HepG2 (cell line): ENCODE measurements at regions not wholly inside any gene's neighbourhood (a gene's known extent, or its start where the extent isn't known, plus 50 kb on each side); places are given as distances from the start of the nearest gene placed in this dataset.
A peak's percentile ranks its signal among the peaks of the same experiment; 100 is the strongest.

Experiments
- ATF5 ChIP-seq: sonication (generic); formaldehyde crosslinking; IDR thresholded peaks from 2 replicates; pipeline ENCODE4 v1.4.0; 2020; ENCODE audit warnings: mild to moderate bottlenecking, low read depth, missing genetic modification reagents
- EEA1 ChIP-seq: sonication (generic); formaldehyde crosslinking; IDR thresholded peaks from 2 replicates; pipeline ENCODE4 v1.5.1; 2020; ENCODE audit warnings: mild to moderate bottlenecking, missing genetic modification reagents, borderline replicate concordance
- GPBP1L1 ChIP-seq: sonication (generic); formaldehyde crosslinking; IDR thresholded peaks from 2 replicates; pipeline ENCODE4 v1.5.0; 2020; ENCODE audit warnings: mild to moderate bottlenecking, missing genetic modification reagents
- KMT2A ChIP-seq: sonication (generic); formaldehyde crosslinking; IDR thresholded peaks from 2 replicates; pipeline ENCODE4 v1.4.0; 2020; ENCODE audit warnings: missing genetic modification reagents
- MTF2 ChIP-seq: sonication (generic); formaldehyde crosslinking; IDR thresholded peaks from 2 replicates; pipeline ENCODE4 v1.5.0; 2020; ENCODE audit warnings: missing genetic modification reagents, borderline replicate concordance
- PRDM4 ChIP-seq: sonication (generic); formaldehyde crosslinking; IDR thresholded peaks from 2 replicates; pipeline ENCODE4 v1.9.0; 2021; ENCODE audit warnings: missing genetic modification reagents, borderline replicate concordance
- SCMH1 ChIP-seq: sonication (generic); formaldehyde crosslinking; IDR thresholded peaks from 2 replicates; pipeline ENCODE4 v1.9.0; 2021; ENCODE audit warnings: missing genetic modification reagents, mild to moderate bottlenecking, borderline replicate concordance
- ZHX1 ChIP-seq: sonication (generic); formaldehyde crosslinking; IDR thresholded peaks from 2 replicates; pipeline ENCODE4 v1.8.1; 2022; ENCODE audit warnings: low read depth, mild to moderate bottlenecking, missing genetic modification reagents
- ZNF232 ChIP-seq: sonication (generic); formaldehyde crosslinking; IDR thresholded peaks from 2 replicates; pipeline ENCODE4 v1.4.0; 2020; ENCODE audit warnings: missing genetic modification reagents, borderline replicate concordance
- ZNF460 ChIP-seq: sonication (generic); formaldehyde crosslinking; IDR thresholded peaks from 2 replicates; pipeline ENCODE4 v1.5.1; 2020; ENCODE audit warnings: missing genetic modification reagents, mild to moderate bottlenecking, borderline replicate concordance
- ZNF550 ChIP-seq: sonication (generic); formaldehyde crosslinking; IDR thresholded peaks from 2 replicates; pipeline ENCODE4 v1.4.0; 2020; ENCODE audit warnings: mild to moderate bottlenecking, missing genetic modification reagents, borderline replicate concordance
- ZNF577 ChIP-seq: sonication (generic); formaldehyde crosslinking; IDR thresholded peaks from 2 replicates; pipeline ENCODE4 v1.4.0; 2020; ENCODE audit warnings: mild to moderate bottlenecking, low read depth, missing genetic modification reagents, borderline replicate concordance
- ZNF614 ChIP-seq: IDR thresholded peaks from 2 replicates; pipeline ENCODE4 v1.6.1; 2018; ENCODE audit warnings: missing biosample characterization, missing genetic modification reagents, inconsistent platforms, borderline replicate concordance
- ZNF766 ChIP-seq: sonication (generic); formaldehyde crosslinking; IDR thresholded peaks from 2 replicates; pipeline ENCODE4 v1.5.0; 2020; ENCODE audit warnings: missing genetic modification reagents, borderline replicate concordance
- TF ChIP-seq, protein P1 (sequence below): sonication (generic); formaldehyde crosslinking; IDR thresholded peaks from 2 replicates; pipeline ENCODE4 v1.4.0; 2020; ENCODE audit warnings: missing genetic modification reagents, mild to moderate bottlenecking, borderline replicate concordance
- TF ChIP-seq, protein P2 (sequence below): sonication (generic); formaldehyde crosslinking; IDR thresholded peaks from 2 replicates; pipeline ENCODE4 v1.4.0; 2020; ENCODE audit warnings: mild to moderate bottlenecking, missing genetic modification reagents, borderline replicate concordance

GRCh38 chr16:80466024-80466987 is 74.5 kb upstream of the DYNLRB2 start (continued):
- TF ChIP-seq ZNF614 = no peak
- TF ChIP-seq, protein P1, sequence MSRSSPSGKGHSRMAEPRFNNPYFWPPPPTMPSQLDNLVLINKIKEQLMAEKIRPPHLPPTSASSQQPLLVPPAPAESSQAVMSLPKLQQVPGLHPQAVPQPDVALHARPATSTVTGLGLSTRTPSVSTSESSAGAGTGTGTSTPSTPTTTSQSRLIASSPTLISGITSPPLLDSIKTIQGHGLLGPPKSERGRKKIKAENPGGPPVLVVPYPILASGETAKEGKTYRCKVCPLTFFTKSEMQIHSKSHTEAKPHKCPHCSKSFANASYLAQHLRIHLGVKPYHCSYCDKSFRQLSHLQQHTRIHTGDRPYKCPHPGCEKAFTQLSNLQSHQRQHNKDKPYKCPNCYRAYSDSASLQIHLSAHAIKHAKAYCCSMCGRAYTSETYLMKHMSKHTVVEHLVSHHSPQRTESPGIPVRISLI (CRISPR knock-in tag) = no peak
- TF ChIP-seq ZNF460 (CRISPR knock-in tag) = no peak
- no peak for TF ChIP-seq ZNF766 (CRISPR knock-in tag)
- TF ChIP-seq ZNF577 (CRISPR knock-in tag) = no peak
- TF ChIP-seq EEA1 = peak; percentile 46; the same call in 1 of the 2 replicates
- TF ChIP-seq ZNF232 (CRISPR knock-in tag) = no peak
- TF ChIP-seq SCMH1 (CRISPR knock-in tag) = no peak
- TF ChIP-seq, protein P2, sequence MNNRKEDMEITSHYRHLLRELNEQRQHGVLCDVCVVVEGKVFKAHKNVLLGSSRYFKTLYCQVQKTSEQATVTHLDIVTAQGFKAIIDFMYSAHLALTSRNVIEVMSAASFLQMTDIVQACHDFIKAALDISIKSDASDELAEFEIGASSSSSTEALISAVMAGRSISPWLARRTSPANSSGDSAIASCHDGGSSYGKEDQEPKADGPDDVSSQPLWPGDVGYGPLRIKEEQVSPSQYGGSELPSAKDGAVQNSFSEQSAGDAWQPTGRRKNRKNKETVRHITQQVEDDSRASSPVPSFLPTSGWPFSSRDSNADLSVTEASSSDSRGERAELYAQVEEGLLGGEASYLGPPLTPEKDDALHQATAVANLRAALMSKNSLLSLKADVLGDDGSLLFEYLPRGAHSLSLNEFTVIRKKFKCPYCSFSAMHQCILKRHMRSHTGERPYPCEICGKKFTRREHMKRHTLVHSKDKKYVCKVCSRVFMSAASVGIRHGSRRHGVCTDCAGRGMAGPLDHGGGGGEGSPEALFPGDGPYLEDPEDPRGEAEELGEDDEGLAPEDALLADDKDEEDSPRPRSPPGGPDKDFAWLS (CRISPR knock-in tag) = no peak
- TF ChIP-seq ZHX1 (CRISPR knock-in tag) = no peak
- TF ChIP-seq GPBP1L1 = no peak
- TF ChIP-seq PRDM4 (CRISPR knock-in tag) = no peak
- 0 out of 2 replicates have a peak, but pooled peaks have one; percentile 44 for TF ChIP-seq ZNF550 (CRISPR knock-in tag)
- TF ChIP-seq MTF2 = no peak
- no peak for TF ChIP-seq ATF5
- TF ChIP-seq KMT2A (CRISPR knock-in tag) = no peak
